B cell (primary cell): ENCODE measurements at regions not wholly inside any gene's neighbourhood (a gene's known extent, or its start where the extent isn't known, plus 50 kb on each side); places are given as distances from the start of the nearest gene placed in this dataset.
"Not testable (repeated sequence)": the region's sequence is repeated elsewhere in the genome, so short reads cannot be mapped to it uniquely, and the experiment has no call there.

Source experiments
- ATAC-seq: fragments of 200-7000 bp; cut with Tn5 transposase; one replicate; pipeline ENCODE4 v1.10.0; 2021; ENCODE audit warnings: low read depth, mild to moderate bottlenecking, moderate number of reproducible peaks, moderate library complexity
- CTCF ChIA-PET: fragments of 350-600 bp; sonication (Branson Sonifier 250); formaldehyde crosslinking; loops from one replicate; lab custom pipeline; 2021; ENCODE audit warnings: antibody characterized with exemption, inconsistent platforms; lab: Charles Lee
- POLR2A ChIA-PET: fragments of 350-600 bp; sonication (Branson Sonifier 250); formaldehyde crosslinking; loops from one replicate; lab custom pipeline; 2021; ENCODE audit warnings: antibody characterized with exemption; lab: Charles Lee
- DNase-seq: peaks from one replicate; pipeline ENCODE4 v3.0.0; 2013
- H2AFZ ChIP-seq: 2 replicates; pipeline ENCODE4 v1.6.1; 2012; ENCODE audit warnings: mild to moderate bottlenecking, low read depth, low read length; ENCODE audit not compliant: insufficient read depth, poor library complexity, severe bottlenecking
- H3K27ac ChIP-seq, 2 donors: 1 replicate in 1 of 2; 2 replicates in 1 of 2; pipeline ENCODE4 v1.5.1; 2012 to 2013; ENCODE audit warnings: low read length in 2 of 2, mild to moderate bottlenecking in 2 of 2, moderate library complexity in 1 of 2
- H3K27me3 ChIP-seq, 4 experiments: fragments of 200-600 bp in 1 of 4; sonication (generic) in 1 of 4; replicated peaks in 1 of 4; 1 replicate in 2 of 4; 2 replicates in 2 of 4; pipeline versions ENCODE4 v1.6.1 to v1.7.0; 2013 to 2016; ENCODE audit warnings: low read length in 3 of 4, mild to moderate bottlenecking in 2 of 4, mixed read lengths in 1 of 4, moderate library complexity in 1 of 4; ENCODE audit not compliant: insufficient read depth in 4 of 4, control insufficient read depth in 3 of 4; ENCODE audit errors: control extremely low read depth in 1 of 4
- H3K36me3 ChIP-seq, 2 experiments: replicated peaks in 1 of 2; 1 replicate in 1 of 2; 2 replicates in 1 of 2; pipeline versions ENCODE4 v1.6.1 to v1.7.1; 2013; ENCODE audit warnings: low read length in 1 of 2; ENCODE audit not compliant: insufficient read depth in 2 of 2, control insufficient read depth in 1 of 2; ENCODE audit errors: control extremely low read depth in 1 of 2, extremely low read depth in 1 of 2
- H3K4me1 ChIP-seq, 2 donors: fragments of 200-600 bp in 1 of 2; sonication (generic) in 1 of 2; 1 replicate in 1 of 2; 2 replicates in 1 of 2; pipeline versions ENCODE4 v1.5.1 to v1.6.1; 2013 to 2017; ENCODE audit warnings: low read length in 2 of 2; ENCODE audit not compliant: control insufficient read depth in 2 of 2, insufficient read depth in 2 of 2
- H3K4me2 ChIP-seq: replicated peaks from 2 replicates; pipeline ENCODE3; 2012; ENCODE audit warnings: mild to moderate bottlenecking, low read depth, low read length; ENCODE audit not compliant: poor library complexity, severe bottlenecking
- H3K4me3 ChIP-seq, 5 experiments: fragments of 200-600 bp in 1 of 5; sonication (generic) in 1 of 5; 1 replicate in 3 of 5; 2 replicates in 2 of 5; pipeline versions ENCODE4 v1.5.1 to v1.7.0; 2011 to 2016; ENCODE audit warnings: low read length in 4 of 5, mild to moderate bottlenecking in 4 of 5, low read depth in 2 of 5, control low read depth in 1 of 5, moderate library complexity in 1 of 5; ENCODE audit not compliant: insufficient read depth in 1 of 5; ENCODE audit errors: control extremely low read depth in 1 of 5, extremely low read depth in 1 of 5
- H3K79me2 ChIP-seq: fragments of 200-600 bp; sonication (generic); one replicate; pipeline ENCODE4 v1.6.0; 2016; ENCODE audit warnings: low read length; ENCODE audit not compliant: control insufficient read depth, insufficient read depth
- H3K9ac ChIP-seq: fragments of 200-600 bp; sonication (generic); 2 replicates; pipeline ENCODE4 v1.6.1; 2017; ENCODE audit warnings: mild to moderate bottlenecking, low read length, moderate library complexity
- H3K9me3 ChIP-seq, 3 donors: one replicate each; pipeline versions ENCODE4 v1.6.1 to v1.7.1; 2013; ENCODE audit warnings: low read length in 2 of 3; ENCODE audit not compliant: control insufficient read depth in 2 of 3, insufficient read depth in 1 of 3; ENCODE audit errors: control extremely low read depth in 1 of 3
- H4K20me1 ChIP-seq: 2 replicates; pipeline ENCODE4 v1.6.0; 2012; ENCODE audit warnings: mild to moderate bottlenecking, low read length; ENCODE audit not compliant: insufficient read depth, control insufficient read depth, poor library complexity, severe bottlenecking
- H3K27ac Mint-ChIP-seq: one replicate; pipeline ENCODE4 v1.8.0; 2021; ENCODE audit warnings: mixed read lengths
- H3K27me3 Mint-ChIP-seq: one replicate; pipeline ENCODE4 v1.8.0; 2021; ENCODE audit warnings: mixed read lengths
- H3K4me1 Mint-ChIP-seq: one replicate; pipeline ENCODE4 v1.8.0; 2021; ENCODE audit warnings: mixed read lengths
- H3K4me3 Mint-ChIP-seq: one replicate; pipeline ENCODE4 v1.8.0; 2021; ENCODE audit warnings: mixed read lengths
- H3K9me3 Mint-ChIP-seq: one replicate; pipeline ENCODE4 v1.8.0; 2022; ENCODE audit warnings: mixed read lengths; ENCODE audit not compliant: insufficient read depth
- WGBS: methylation state at CpG from one replicate; pipeline ENCODE4 v1.1.5; 2013; ENCODE audit warnings: missing lambda C conversion rate; ENCODE audit not compliant: insufficient coverage; 5-methylcytosine and 5-hydroxymethylcytosine counted together
- intact Hi-C: fragments of 100-400 bp; cut with micrococcal nuclease; formaldehyde crosslinking; loops from one replicate; pipeline ENCODE4 v1.10.0; 2022

GRCh38 chr21:9816734-9817334 lies 704.5 kb upstream of the TPTE start:
- H3K36me3 ChIP-seq, H3K4me1 Mint-ChIP-seq, DNase-seq, H3K4me2 ChIP-seq, H3K9me3 Mint-ChIP-seq, H3K27me3 Mint-ChIP-seq, POLR2A ChIA-PET, intact Hi-C loops, H3K27ac ChIP-seq, H3K27me3 ChIP-seq, H2AFZ ChIP-seq, H3K4me3 ChIP-seq, H4K20me1 ChIP-seq, H3K79me2 ChIP-seq, H3K4me1 ChIP-seq, H3K9ac ChIP-seq, H3K4me3 Mint-ChIP-seq, H3K9me3 ChIP-seq, ATAC-seq, CTCF ChIA-PET, H3K27ac Mint-ChIP-seq: not testable (repeated sequence)
- no CpG with 5 or more reads among the region's 38 CpGs for WGBS

GRCh38 chr21:9817841-9818441 lies 703.4 kb upstream of the TPTE start:
- H3K27me3 ChIP-seq, DNase-seq, H3K4me1 ChIP-seq, H3K4me1 Mint-ChIP-seq, CTCF ChIA-PET, H3K9ac ChIP-seq, H3K4me3 Mint-ChIP-seq, H3K27ac Mint-ChIP-seq, H3K9me3 ChIP-seq, H3K27ac ChIP-seq, H3K9me3 Mint-ChIP-seq, H4K20me1 ChIP-seq, POLR2A ChIA-PET, ATAC-seq, H3K36me3 ChIP-seq, H3K4me3 ChIP-seq, H3K27me3 Mint-ChIP-seq, intact Hi-C loops, H3K4me2 ChIP-seq, H3K79me2 ChIP-seq, H2AFZ ChIP-seq: not testable (repeated sequence)
- WGBS, result no CpG with 5 or more reads among the region's 43 CpGs

GRCh38 chr21:9819549-9820192 lies 701.7 kb upstream of the TPTE start:
- H3K9ac ChIP-seq, H3K4me1 Mint-ChIP-seq, POLR2A ChIA-PET, H3K9me3 Mint-ChIP-seq, H3K4me2 ChIP-seq, H3K79me2 ChIP-seq, H2AFZ ChIP-seq, intact Hi-C loops, H3K9me3 ChIP-seq, ATAC-seq, H3K4me1 ChIP-seq, H3K27ac Mint-ChIP-seq, H3K27me3 ChIP-seq, H3K27me3 Mint-ChIP-seq, H4K20me1 ChIP-seq, H3K4me3 ChIP-seq, H3K36me3 ChIP-seq, H3K4me3 Mint-ChIP-seq, CTCF ChIA-PET, H3K27ac ChIP-seq, DNase-seq: not testable (repeated sequence)
- no CpG with 5 or more reads among the region's 37 CpGs for WGBS

GRCh38 chr21:9820579-9820978 lies 700.8 kb upstream of the TPTE start:
- H3K4me1 ChIP-seq, H3K4me1 Mint-ChIP-seq, H3K9me3 ChIP-seq, H3K27ac Mint-ChIP-seq, H3K79me2 ChIP-seq, H3K4me2 ChIP-seq, H2AFZ ChIP-seq, H3K4me3 Mint-ChIP-seq, ATAC-seq, H3K27ac ChIP-seq, H3K9ac ChIP-seq, H4K20me1 ChIP-seq, H3K27me3 ChIP-seq, CTCF ChIA-PET, H3K4me3 ChIP-seq, POLR2A ChIA-PET, H3K27me3 Mint-ChIP-seq, H3K36me3 ChIP-seq, DNase-seq, H3K9me3 Mint-ChIP-seq, intact Hi-C loops: not testable (repeated sequence)
- WGBS, result no CpG with 5 or more reads among the region's 20 CpGs
